ENCODE measurements at regions not wholly inside any gene's neighbourhood (a gene's known extent, or its start where the extent isn't known, plus 50 kb on each side); places are given as distances from the start of the nearest gene placed in this dataset.

DNA sequence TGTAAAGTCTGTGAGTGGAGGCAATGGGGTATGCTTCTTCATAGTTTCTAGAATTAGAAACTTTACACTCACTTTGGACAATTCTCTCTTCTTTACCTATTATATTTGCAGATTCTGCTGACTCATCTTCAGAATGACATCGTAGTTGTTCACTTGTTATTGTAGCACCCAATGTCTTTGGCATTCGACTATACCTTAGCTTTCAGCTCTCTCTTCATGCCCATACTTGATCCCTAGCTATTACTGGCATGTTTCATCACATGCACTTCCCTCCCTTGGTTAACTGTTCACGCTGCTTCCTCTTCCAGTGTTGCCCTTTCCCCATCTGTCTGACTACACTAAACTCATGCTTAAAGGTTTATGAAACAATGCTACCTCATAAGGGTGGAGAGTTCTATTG is 298.1 kb upstream of the TCF21 start:
- no peak for DNase-seq (ENCODE audit: low read depth in 1 of 2, low spot score in 2 of 2)
- H3K18ac ChIP-seq (ENCODE audit: extremely low read depth, low read length) = 0 out of 2 replicates have a peak overlapping the region, but pooled peaks have one; percentile 21
- H3K27me3 ChIP-seq (replicated peaks in 1 of 4; ENCODE audit: control insufficient read depth in 3 of 4, extremely low read depth in 1 of 4, insufficient read depth in 3 of 4, low read length in 3 of 4) = no peaks in the 10 kb centered on the region
- H2AK5ac ChIP-seq (ENCODE audit: low read depth, low read length) = no peak overlapping the region
- no peak overlapping the region for H3K4me3 ChIP-seq (ENCODE audit: extremely low read depth in 1 of 4, insufficient read depth in 2 of 4, low read depth in 3 of 4, low read length in 4 of 4)
- no peak overlapping the region for H3K27ac ChIP-seq (ENCODE audit: low read depth, low read length)
- ChIA-PET CTCF (ENCODE audit: partially characterized antibody) (interaction anchor here (0.8 to 1.2 kb wide), 2 partner anchors 326 to 330 kb away, joined by 3 read pairs; no protein-coding TSS in a partner anchor), POLR2A (ENCODE audit: partially characterized antibody) (no interaction called here)
- H3K4me2 ChIP-seq (ENCODE audit: insufficient read depth in 1 of 2, low read depth in 2 of 2, low read length in 2 of 2) = no peak overlapping the region
- no peak overlapping the region for H3K56ac ChIP-seq (replicated peaks; ENCODE audit: insufficient read length, low read depth, low read length)
- no peaks in the 10 kb centered on the region for H3K36me3 ChIP-seq (ENCODE audit: control insufficient read depth in 2 of 4, insufficient read depth in 4 of 4, low read length in 3 of 4)
- H3K14ac ChIP-seq (ENCODE audit: insufficient read length) = no peak overlapping the region
- no peak overlapping the region for H3K9ac ChIP-seq (replicated peaks in 1 of 4; ENCODE audit: extremely low read depth in 1 of 4, low read depth in 3 of 4, low read length in 3 of 4)
- H4K20me1 ChIP-seq (replicated peaks in 1 of 2; ENCODE audit: control insufficient read depth in 1 of 2, insufficient read depth in 2 of 2, low read length in 2 of 2) = no peaks in the 10 kb centered on the region
- no peaks in the 10 kb centered on the region for H3K79me1 ChIP-seq (ENCODE audit: low read depth, low read length)
- no peaks in the 10 kb centered on the region for H3K79me2 ChIP-seq (ENCODE audit: control insufficient read depth in 1 of 2, insufficient read depth in 2 of 2, low read length in 2 of 2)
- WGBS, 2 experiments (ENCODE audit: extremely low coverage in 1 of 2, insufficient coverage in 1 of 2, insufficient read length in 1 of 2, insufficient replicate concordance in 2 of 2, low coverage in 1 of 2, low lambda C conversion rate in 2 of 2, missing lambda C conversion rate in 1 of 2) = 83% methylated on average over 3 of the region's 3 CpGs; no CpG with 5 or more reads in 1 of the 2 experiments
- 0 out of 2 replicates have a peak overlapping the region, but pooled peaks have one; percentile 5 for H2BK12ac ChIP-seq (ENCODE audit: low read depth, low read length)
- H4K5ac ChIP-seq (ENCODE audit: insufficient read length, low read depth, low read length) = no peak overlapping the region
- H4K8ac ChIP-seq (ENCODE audit: extremely low read depth, insufficient read depth, low read length) = no peak overlapping the region
- H2BK5ac ChIP-seq (ENCODE audit: low read depth, low read length) = no peak overlapping the region
- no peaks in the 10 kb centered on the region for H3K9me3 ChIP-seq (ENCODE audit: insufficient read depth in 2 of 2, low read depth in 1 of 2, low read length in 1 of 2)
- H3K23me2 ChIP-seq (ENCODE audit: low read depth, low read length) = no peaks in the 10 kb centered on the region
- H2BK15ac ChIP-seq (ENCODE audit: low read length) = no peak overlapping the region; the same call in 1 of the 2 replicates
- no peaks in the 10 kb centered on the region for H3K4me1 ChIP-seq (replicated peaks in 1 of 4; ENCODE audit: control insufficient read depth in 3 of 4, insufficient read depth in 4 of 4, low read length in 3 of 4)
- peak overlapping the region; percentile 63; the same call in 1 of the 2 replicates for H2AFZ ChIP-seq (ENCODE audit: low read length)
- no peak overlapping the region for H2BK120ac ChIP-seq (replicated peaks; ENCODE audit: low read depth, low read length)
- TF ChIP-seq CHD2 (IDR thresholded peaks at IDR 0.05; ENCODE audit: low read length) (no peak), SIN3A (conservative IDR thresholded peaks at IDR 0.05 in 1 of 2, IDR thresholded peaks at IDR 0.05 in 1 of 2; ENCODE audit: low read depth in 1 of 2, low read length in 2 of 2) (no peak), MAFK (IDR thresholded peaks at IDR 0.05; ENCODE audit: low read depth, low read length) (peak; percentile 40; the same call in 1 of the 2 replicates), ZNF274 (IDR thresholded peaks at IDR 0.05; ENCODE audit: borderline replicate concordance, extremely low read depth, low read length) (no peak)
- no peak overlapping the region for H2BK20ac ChIP-seq (ENCODE audit: low read length)
- no peak overlapping the region for H3K23ac ChIP-seq (ENCODE audit: insufficient read length)
- no peak overlapping the region for H3K4ac ChIP-seq (replicated peaks; ENCODE audit: insufficient read length, low read depth, low read length)
- no peak for FAIRE-seq
- no peak overlapping the region for H4K91ac ChIP-seq (replicated peaks; ENCODE audit: insufficient read length, low read length)

Data from H1 (cell line).